ENCODE measurements at regions not wholly inside any gene's neighbourhood (a gene's known extent, or its start where the extent isn't known, plus 50 kb on each side); places are given as distances from the start of the nearest gene placed in this dataset.

GRCh38 chr13:72552731-72553130 is 174.7 kb downstream of the MZT1 start:
- TF ChIP-seq CTCF (IDR thresholded peaks at IDR 0.05; ENCODE audit: insufficient read depth, low read length, poor library complexity, severe bottlenecking) (no peak), EZH2phosphoT487 (conservative IDR thresholded peaks at IDR 0.05; ENCODE audit: low read length) (no peak)

Measured in SU-DHL-6 (cell line).